Bronchial epithelial cell (primary cell): ENCODE measurements at regions not wholly inside any gene's neighbourhood (a gene's known extent, or its start where the extent isn't known, plus 50 kb on each side); places are given as distances from the start of the nearest gene placed in this dataset.

Experiments used
- DNase-seq: peaks from one replicate; pipeline ENCODE4 v3.0.0-alpha.2; 2010; ENCODE audit warnings: low read depth
- FAIRE-seq: peaks from 2 replicates; lab custom pipeline; 2011; peaks lifted over from hg19 to GRCh38; lab: Jason Lieb, UNC
- H3K27me3 ChIP-seq: 2 replicates; pipeline ENCODE4 v1.5.1; 2011; ENCODE audit warnings: low read length; ENCODE audit not compliant: control insufficient read depth, insufficient read depth
- H3K36me3 ChIP-seq: 2 replicates; pipeline ENCODE4 v1.5.1; 2011; ENCODE audit warnings: low read length; ENCODE audit not compliant: control insufficient read depth, insufficient read depth
- H3K4me3 ChIP-seq: 2 replicates; pipeline ENCODE4 v1.5.1; 2011; ENCODE audit warnings: mild to moderate bottlenecking, low read depth, low read length, control low read depth
- TF ChIP-seq, protein P1 (sequence below): IDR thresholded peaks from 2 replicates; pipeline ENCODE4 v1.5.1; 2011; ENCODE audit warnings: mild to moderate bottlenecking, moderate library complexity, low read length, control low read depth, inconsistent platforms; ENCODE audit not compliant: insufficient read depth, severe bottlenecking

GRCh38 chr4:181258569-181258968 is 984.6 kb upstream of the TENM3 start:
- TF ChIP-seq, protein P1, sequence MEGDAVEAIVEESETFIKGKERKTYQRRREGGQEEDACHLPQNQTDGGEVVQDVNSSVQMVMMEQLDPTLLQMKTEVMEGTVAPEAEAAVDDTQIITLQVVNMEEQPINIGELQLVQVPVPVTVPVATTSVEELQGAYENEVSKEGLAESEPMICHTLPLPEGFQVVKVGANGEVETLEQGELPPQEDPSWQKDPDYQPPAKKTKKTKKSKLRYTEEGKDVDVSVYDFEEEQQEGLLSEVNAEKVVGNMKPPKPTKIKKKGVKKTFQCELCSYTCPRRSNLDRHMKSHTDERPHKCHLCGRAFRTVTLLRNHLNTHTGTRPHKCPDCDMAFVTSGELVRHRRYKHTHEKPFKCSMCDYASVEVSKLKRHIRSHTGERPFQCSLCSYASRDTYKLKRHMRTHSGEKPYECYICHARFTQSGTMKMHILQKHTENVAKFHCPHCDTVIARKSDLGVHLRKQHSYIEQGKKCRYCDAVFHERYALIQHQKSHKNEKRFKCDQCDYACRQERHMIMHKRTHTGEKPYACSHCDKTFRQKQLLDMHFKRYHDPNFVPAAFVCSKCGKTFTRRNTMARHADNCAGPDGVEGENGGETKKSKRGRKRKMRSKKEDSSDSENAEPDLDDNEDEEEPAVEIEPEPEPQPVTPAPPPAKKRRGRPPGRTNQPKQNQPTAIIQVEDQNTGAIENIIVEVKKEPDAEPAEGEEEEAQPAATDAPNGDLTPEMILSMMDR: no peak
- FAIRE-seq (no peak), DNase-seq (no peak)
- Histone ChIP-seq H3K36me3 (no peaks in the 10 kb centered on the region), H3K27me3 (no peaks in the 10 kb centered on the region), H3K4me3 (no peak overlapping the region)

GRCh38 chr4:181259081-181259709 is 984.0 kb upstream of the TENM3 start:
- FAIRE-seq: no peak
- Histone ChIP-seq H3K36me3 (no peaks in the 10 kb centered on the region), H3K4me3 (no peak overlapping the region), H3K27me3 (no peaks in the 10 kb centered on the region)
- TF ChIP-seq, protein P1: no peak
- no peak for DNase-seq

GRCh38 chr4:181261279-181261678 is 981.9 kb upstream of the TENM3 start:
- FAIRE-seq (no peak), DNase-seq (no peak)
- TF ChIP-seq, protein P1: no peak
- no peak overlapping the region for H3K4me3 ChIP-seq
- H3K36me3 ChIP-seq: no peaks in the 10 kb centered on the region
- H3K27me3 ChIP-seq: no peaks in the 10 kb centered on the region

DNA sequence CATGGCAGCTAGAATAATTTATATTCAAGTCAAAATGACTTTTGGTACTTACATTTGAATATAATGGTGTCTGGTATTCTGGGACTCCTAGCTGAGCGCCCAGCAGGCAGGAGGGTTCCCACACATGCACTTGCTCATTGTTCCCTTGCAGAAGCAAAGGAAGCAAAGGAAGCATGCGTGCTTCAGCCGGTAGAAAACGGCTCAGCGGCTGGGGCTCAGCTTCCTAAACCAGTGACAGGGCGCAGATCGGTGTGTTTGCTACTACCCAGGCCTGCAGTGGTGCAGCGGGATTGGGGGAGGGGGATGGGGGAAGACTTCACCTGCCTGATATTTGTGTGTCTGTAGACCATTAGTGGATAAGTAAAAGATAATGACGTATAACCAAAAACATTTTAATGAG is 978.3 kb upstream of the TENM3 start:
- no peak for FAIRE-seq
- TF ChIP-seq, protein P1: no peak

GRCh38 chr4:181265370-181265769 is 977.8 kb upstream of the TENM3 start:
- Histone ChIP-seq H3K4me3 (no peak overlapping the region), H3K27me3 (no peaks in the 10 kb centered on the region), H3K36me3 (no peaks in the 10 kb centered on the region)
- FAIRE-seq (no peak), DNase-seq (no peak)
- TF ChIP-seq, protein P1: no peak

More for the DNA sequence above, 978.3 kb upstream of the TENM3 start:
- DNase-seq: no peak
- Histone ChIP-seq H3K27me3 (no peaks in the 10 kb centered on the region), H3K4me3 (no peak overlapping the region), H3K36me3 (no peaks in the 10 kb centered on the region)

GRCh38 chr4:181271116-181271640 is 972.0 kb upstream of the TENM3 start:
- TF ChIP-seq, protein P1: no peak
- DNase-seq (no peak), FAIRE-seq (no peak)
- no peaks in the 10 kb centered on the region for H3K27me3 ChIP-seq
- no peaks in the 10 kb centered on the region for H3K36me3 ChIP-seq
- no peak overlapping the region for H3K4me3 ChIP-seq
